Peyer's patch (tissue), 4 donors: ENCODE measurements at regions not wholly inside any gene's neighbourhood (a gene's known extent, or its start where the extent isn't known, plus 50 kb on each side); places are given as distances from the start of the nearest gene placed in this dataset.

ENCODE experiments used
- CTCF ChIP-seq, 6 experiments: fragments of 450-650 bp in 4 of 6; fragments of 200-600 bp in 2 of 6; sonication (generic) in 1 of 6; IDR thresholded peaks; one replicate each; pipeline ENCODE4 v1.5.1; 2017 to 2019; ENCODE audit warnings: antibody characterized with exemption in 6 of 6, mild to moderate bottlenecking in 3 of 6, moderate library complexity in 1 of 6
- POLR2A ChIP-seq, 2 donors: fragments of 450-650 bp; IDR thresholded peaks; one replicate each; pipeline ENCODE4 v1.5.1; 2017; ENCODE audit warnings: antibody characterized with exemption in 2 of 2, mild to moderate bottlenecking in 2 of 2, moderate library complexity in 2 of 2

- no peak for TF ChIP-seq CTCF (IDR thresholded peaks at IDR 0.05)
- TF ChIP-seq POLR2A (IDR thresholded peaks at IDR 0.05): no peak
These were observed 146.2 kb downstream of the GXYLT1 start for GRCh38 chr12:41998436-41998835.
